ENCODE measurements at regions not wholly inside any gene's neighbourhood (a gene's known extent, or its start where the extent isn't known, plus 50 kb on each side); places are given as distances from the start of the nearest gene placed in this dataset.

DNA sequence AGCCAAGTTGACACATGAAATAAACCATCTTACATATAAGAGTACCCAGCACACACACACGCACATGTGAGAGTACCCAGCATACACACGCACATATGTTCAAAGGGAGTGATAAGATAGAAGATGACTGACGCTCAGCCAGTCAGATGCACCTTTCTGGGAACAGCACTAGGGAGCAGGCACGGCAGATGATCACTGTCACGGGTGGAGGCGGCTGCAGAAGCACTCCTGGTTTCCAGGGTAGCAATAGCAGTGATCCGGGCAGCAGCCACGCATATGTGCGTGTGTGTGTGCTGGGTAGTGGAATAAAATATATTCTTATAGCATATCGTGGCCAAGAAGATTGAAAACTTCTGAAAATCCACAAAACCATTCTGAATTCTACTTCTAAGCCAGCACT is 85.8 kb upstream of the NAMPT start (continued):
- TF ChIP-seq, protein P1, sequence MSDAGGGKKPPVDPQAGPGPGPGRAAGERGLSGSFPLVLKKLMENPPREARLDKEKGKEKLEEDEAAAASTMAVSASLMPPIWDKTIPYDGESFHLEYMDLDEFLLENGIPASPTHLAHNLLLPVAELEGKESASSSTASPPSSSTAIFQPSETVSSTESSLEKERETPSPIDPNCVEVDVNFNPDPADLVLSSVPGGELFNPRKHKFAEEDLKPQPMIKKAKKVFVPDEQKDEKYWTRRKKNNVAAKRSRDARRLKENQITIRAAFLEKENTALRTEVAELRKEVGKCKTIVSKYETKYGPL (CRISPR knock-in tag; IDR thresholded peaks at IDR 0.05): no peak
- TF ChIP-seq ZNF282 (IDR thresholded peaks at IDR 0.05; ENCODE audit: partially characterized antibody) (no peak), HHEX (CRISPR knock-in tag; IDR thresholded peaks at IDR 0.05) (no peak), REPIN1 (CRISPR knock-in tag; IDR thresholded peaks at IDR 0.05; ENCODE audit: borderline replicate concordance, low read depth) (no peak), MXI1 (IDR thresholded peaks at IDR 0.05; ENCODE audit: borderline replicate concordance, low read depth, low read length) (no peak), RARA (CRISPR knock-in tag; IDR thresholded peaks at IDR 0.05) (no peak), ZNF773 (CRISPR knock-in tag; IDR thresholded peaks at IDR 0.05; ENCODE audit: borderline replicate concordance) (no peak), NKX3-1 (CRISPR knock-in tag; IDR thresholded peaks at IDR 0.05) (no peak), ZNF160 (CRISPR knock-in tag; IDR thresholded peaks at IDR 0.05) (no peak), ZNF350 (CRISPR knock-in tag; IDR thresholded peaks at IDR 0.05; ENCODE audit: borderline replicate concordance, low read depth) (no peak)
- TF ChIP-seq, protein P2, sequence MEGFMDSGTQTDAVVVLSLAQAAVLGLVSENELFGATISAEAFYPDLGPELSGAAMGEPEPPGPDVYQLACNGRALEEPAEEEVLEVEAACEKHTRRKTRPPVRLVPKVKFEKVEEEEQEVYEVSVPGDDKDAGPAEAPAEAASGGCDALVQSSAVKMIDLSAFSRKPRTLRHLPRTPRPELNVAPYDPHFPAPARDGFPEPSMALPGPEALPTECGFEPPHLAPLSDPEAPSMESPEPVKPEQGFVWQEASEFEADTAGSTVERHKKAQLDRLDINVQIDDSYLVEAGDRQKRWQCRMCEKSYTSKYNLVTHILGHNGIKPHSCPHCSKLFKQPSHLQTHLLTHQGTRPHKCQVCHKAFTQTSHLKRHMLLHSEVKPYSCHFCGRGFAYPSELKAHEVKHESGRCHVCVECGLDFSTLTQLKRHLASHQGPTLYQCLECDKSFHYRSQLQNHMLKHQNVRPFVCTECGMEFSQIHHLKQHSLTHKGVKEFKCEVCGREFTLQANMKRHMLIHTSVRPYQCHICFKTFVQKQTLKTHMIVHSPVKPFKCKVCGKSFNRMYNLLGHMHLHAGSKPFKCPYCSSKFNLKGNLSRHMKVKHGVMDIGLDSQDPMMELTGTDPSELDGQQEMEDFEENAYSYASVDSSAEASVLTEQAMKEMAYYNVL (CRISPR knock-in tag; IDR thresholded peaks at IDR 0.05; ENCODE audit: borderline replicate concordance): no peak
- TF ChIP-seq, protein P3, sequence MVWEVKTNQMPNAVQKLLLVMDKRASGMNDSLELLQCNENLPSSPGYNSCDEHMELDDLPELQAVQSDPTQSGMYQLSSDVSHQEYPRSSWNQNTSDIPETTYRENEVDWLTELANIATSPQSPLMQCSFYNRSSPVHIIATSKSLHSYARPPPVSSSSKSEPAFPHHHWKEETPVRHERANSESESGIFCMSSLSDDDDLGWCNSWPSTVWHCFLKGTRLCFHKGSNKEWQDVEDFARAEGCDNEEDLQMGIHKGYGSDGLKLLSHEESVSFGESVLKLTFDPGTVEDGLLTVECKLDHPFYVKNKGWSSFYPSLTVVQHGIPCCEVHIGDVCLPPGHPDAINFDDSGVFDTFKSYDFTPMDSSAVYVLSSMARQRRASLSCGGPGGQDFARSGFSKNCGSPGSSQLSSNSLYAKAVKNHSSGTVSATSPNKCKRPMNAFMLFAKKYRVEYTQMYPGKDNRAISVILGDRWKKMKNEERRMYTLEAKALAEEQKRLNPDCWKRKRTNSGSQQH (CRISPR knock-in tag; IDR thresholded peaks at IDR 0.05; ENCODE audit: low read depth): no peak
- TF ChIP-seq, protein P4, sequence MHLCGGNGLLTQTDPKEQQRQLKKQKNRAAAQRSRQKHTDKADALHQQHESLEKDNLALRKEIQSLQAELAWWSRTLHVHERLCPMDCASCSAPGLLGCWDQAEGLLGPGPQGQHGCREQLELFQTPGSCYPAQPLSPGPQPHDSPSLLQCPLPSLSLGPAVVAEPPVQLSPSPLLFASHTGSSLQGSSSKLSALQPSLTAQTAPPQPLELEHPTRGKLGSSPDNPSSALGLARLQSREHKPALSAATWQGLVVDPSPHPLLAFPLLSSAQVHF (CRISPR knock-in tag; IDR thresholded peaks at IDR 0.05): no peak
- TF ChIP-seq, protein P5, sequence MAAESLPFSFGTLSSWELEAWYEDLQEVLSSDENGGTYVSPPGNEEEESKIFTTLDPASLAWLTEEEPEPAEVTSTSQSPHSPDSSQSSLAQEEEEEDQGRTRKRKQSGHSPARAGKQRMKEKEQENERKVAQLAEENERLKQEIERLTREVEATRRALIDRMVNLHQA (CRISPR knock-in tag; IDR thresholded peaks at IDR 0.05): no peak

All from HepG2 (cell line).